Brain pericyte (primary cell): ENCODE measurements at regions not wholly inside any gene's neighbourhood (a gene's known extent, or its start where the extent isn't known, plus 50 kb on each side); places are given as distances from the start of the nearest gene placed in this dataset.
"Not testable (repeated sequence)": the region's sequence is repeated elsewhere in the genome, so short reads cannot be mapped to it uniquely, and the experiment has no call there.

Source experiments
- DNase-seq: peaks from one replicate; pipeline ENCODE4 v3.0.0-alpha.2; 2012; ENCODE audit warnings: low read depth, low spot score

- DNase-seq, result no peak
These were observed 365.8 kb upstream of the RND3 start for GRCh38 chr2:150853263-150853662.

GRCh38 chr2:150850641-150851040, 363.2 kb upstream of the RND3 start:
- no peak for DNase-seq

GRCh38 chr2:150847578-150847977, 360.1 kb upstream of the RND3 start:
- DNase-seq, result no peak

GRCh38 chr2:150846691-150847090, 359.2 kb upstream of the RND3 start:
- DNase-seq, result no peak

- no peak for DNase-seq
These were observed 345.2 kb upstream of the RND3 start for GRCh38 chr2:150832686-150833085.

- DNase-seq, result no peak
These were observed 336.7 kb upstream of the RND3 start for GRCh38 chr2:150824118-150824517.

- no peak for DNase-seq
These were observed 330.0 kb upstream of the RND3 start for GRCh38 chr2:150817422-150817821.

GRCh38 chr2:150812664-150813367, 325.3 kb upstream of the RND3 start:
- DNase-seq, result no peak

GRCh38 chr2:150812066-150812465, 324.6 kb upstream of the RND3 start:
- DNase-seq, result no peak

GRCh38 chr2:150811259-150811855, 323.9 kb upstream of the RND3 start:
- no peak for DNase-seq

GRCh38 chr2:150809103-150809502, 321.6 kb upstream of the RND3 start:
- DNase-seq, result no peak

GRCh38 chr2:150806336-150806735, 318.9 kb upstream of the RND3 start:
- DNase-seq, result no peak

GRCh38 chr2:150803689-150804398, 316.4 kb upstream of the RND3 start:
- DNase-seq, result no peak

GRCh38 chr2:150802635-150803034, 315.2 kb upstream of the RND3 start:
- no peak for DNase-seq

- not testable (repeated sequence) for DNase-seq
These were observed 308.8 kb upstream of the RND3 start for GRCh38 chr2:150796236-150796635.

- no peak for DNase-seq
These were observed 305.4 kb upstream of the RND3 start for GRCh38 chr2:150792780-150793300.

GRCh38 chr2:150791567-150791966, 304.1 kb upstream of the RND3 start:
- no peak for DNase-seq

GRCh38 chr2:150789376-150789905, 302.0 kb upstream of the RND3 start:
- DNase-seq, result no peak

GRCh38 chr2:150788426-150789140, 301.1 kb upstream of the RND3 start:
- DNase-seq, result no peak

GRCh38 chr2:150787353-150788093, 300.1 kb upstream of the RND3 start:
- no peak for DNase-seq

- DNase-seq, result no peak
These were observed 296.9 kb upstream of the RND3 start for GRCh38 chr2:150784389-150784788.
